SW480 (cell line): ENCODE measurements at regions not wholly inside any gene's neighbourhood (a gene's known extent, or its start where the extent isn't known, plus 50 kb on each side); places are given as distances from the start of the nearest gene placed in this dataset.

ENCODE experiments used
- DNase-seq: peaks from one replicate; pipeline ENCODE4 v3.0.0-alpha.2; 2016; ENCODE audit warnings: low spot score

DNA sequence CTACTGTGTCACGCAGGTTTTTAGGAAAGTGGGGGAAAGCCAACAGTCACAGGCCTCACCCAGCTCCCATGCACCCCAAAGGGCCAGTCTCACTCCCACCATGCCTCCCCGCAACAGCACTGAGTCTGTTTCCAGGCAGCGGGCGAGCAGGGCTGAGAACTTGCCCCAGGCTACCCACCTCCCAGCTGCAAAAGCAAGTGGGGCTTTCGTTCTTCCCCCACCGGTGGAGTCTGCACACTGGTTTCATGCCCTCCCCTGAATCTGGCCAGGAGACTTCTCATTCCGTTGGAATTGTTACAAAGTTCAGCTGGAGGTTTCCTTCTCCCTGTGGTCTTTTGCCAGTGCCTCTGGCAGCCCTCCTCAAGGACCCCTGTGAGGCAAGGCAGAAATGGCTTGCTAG lies 53.6 kb upstream of the KCNJ15 start:
- DNase-seq: no peak

- DNase-seq: no peak
These were observed 50.9 kb upstream of the KCNJ15 start for GRCh38 chr21:38205940-38206339.

DNA sequence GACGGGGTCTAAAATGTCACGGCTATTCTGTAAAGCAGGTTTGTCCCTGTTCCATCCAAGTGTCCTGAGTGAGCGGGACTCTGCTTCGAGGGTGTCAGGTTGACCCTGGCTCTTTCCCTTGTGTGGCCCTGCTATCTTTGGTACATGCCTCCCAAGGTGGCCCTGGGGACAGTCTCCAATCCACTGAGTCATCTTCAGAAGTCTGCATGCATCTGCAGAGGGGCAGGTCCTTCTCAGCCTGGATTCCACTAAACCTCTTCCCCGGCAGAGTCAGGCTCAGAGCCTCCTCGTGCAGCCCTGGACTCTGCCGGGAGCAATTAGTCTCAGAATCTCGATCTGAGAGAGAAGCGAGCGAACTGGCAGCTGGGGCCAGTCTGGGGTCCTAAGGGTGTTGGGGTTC lies 50.1 kb upstream of the KCNJ15 start:
- DNase-seq: no peak
